GM12878 (cell line): ENCODE measurements at regions not wholly inside any gene's neighbourhood (a gene's known extent, or its start where the extent isn't known, plus 50 kb on each side); places are given as distances from the start of the nearest gene placed in this dataset.

Source experiments
- ATAC-seq: fragments of 200-7000 bp; cut with Tn5 transposase; 3 replicates; pipeline ENCODE4 v1.9.1; 2020; ENCODE audit warnings: mild to moderate bottlenecking, moderate library complexity
- BruUV-seq: library from RNA; stranded (reverse); fragments of 400-500 nt; replicated peaks from 2 replicates; lab custom pipeline; 2021; lab: Mats Ljungman, UMichigan
- CTCF ChIA-PET: fragments of 300-600 bp; sonication (Branson Sonifier 250); formaldehyde crosslinking; extraction: SDS; loops from one replicate; lab custom pipeline; 2021; ENCODE audit warnings: inconsistent platforms; lab: Yijun Ruan, JAX
- POLR2A ChIA-PET: fragments of 350-600 bp; formaldehyde crosslinking; extraction: SDS; loops from one replicate; lab custom pipeline; 2021; ENCODE audit warnings: inconsistent platforms; lab: Charles Lee
- RAD21 ChIA-PET: fragments of 300-600 bp; sonication (Branson Sonifier 250); formaldehyde crosslinking; loops from one replicate; lab custom pipeline; 2023; ENCODE audit warnings: antibody characterized with exemption; ENCODE audit not compliant: unreplicated experiment; lab: Charles Lee
- SMC1A ChIA-PET: fragments of 300-600 bp; sonication (Branson Sonifier 250); formaldehyde crosslinking; loops from one replicate; lab custom pipeline; 2023; ENCODE audit not compliant: unreplicated experiment, uncharacterized antibody; lab: Charles Lee
- DNase-seq: peaks from one replicate; pipeline ENCODE4 v3.0.0-alpha.2; 2011; ENCODE audit warnings: low read depth, low spot score
- FAIRE-seq: peaks from 3 replicates; lab custom pipeline; 2011; peaks lifted over from hg19 to GRCh38; lab: Jason Lieb, UNC
- H2AFZ ChIP-seq: 2 replicates; pipeline ENCODE4 v1.6.0; 2011; ENCODE audit warnings: low read depth, low read length, control low read depth; ENCODE audit not compliant: control insufficient read depth
- H3K27ac ChIP-seq: 2 replicates; pipeline ENCODE4 v1.5.1; 2011; ENCODE audit warnings: control low read depth; ENCODE audit not compliant: control insufficient read depth, insufficient read depth
- H3K27me3 ChIP-seq, 2 experiments: replicated peaks in 1 of 2; 2 replicates each; pipeline versions ENCODE4 v1.6.0 to v1.6.1; 2011; ENCODE audit warnings: low read length in 1 of 2; ENCODE audit not compliant: control insufficient read depth in 2 of 2, insufficient read depth in 2 of 2
- H3K36me3 ChIP-seq, 2 experiments: 2 replicates each; pipeline ENCODE4 v1.5.1; 2011; ENCODE audit warnings: low read length in 1 of 2; ENCODE audit not compliant: control insufficient read depth in 2 of 2, insufficient read depth in 2 of 2
- H3K4me1 ChIP-seq: 2 replicates; pipeline ENCODE4 v1.6.1; 2011; ENCODE audit warnings: mild to moderate bottlenecking, low read length, moderate library complexity, mixed read lengths; ENCODE audit not compliant: control insufficient read depth, insufficient read depth
- H3K4me2 ChIP-seq: 2 replicates; pipeline ENCODE4 v1.6.0; 2011; ENCODE audit warnings: control low read depth; ENCODE audit not compliant: control insufficient read depth, insufficient read depth
- H3K4me3 ChIP-seq: fragments of 200-600 bp; sonication (generic); 2 replicates; pipeline ENCODE4 v1.5.1; 2016
- H3K79me2 ChIP-seq: 2 replicates; pipeline ENCODE4 v1.6.0; 2011; ENCODE audit warnings: low read length; ENCODE audit not compliant: control insufficient read depth, insufficient read depth
- H3K9ac ChIP-seq: 2 replicates; pipeline ENCODE4 v1.8.0; 2011; ENCODE audit warnings: low read length, control low read depth, mixed read lengths; ENCODE audit not compliant: control insufficient read depth, insufficient read depth
- H3K9me3 ChIP-seq: replicated peaks from 3 replicates; pipeline ENCODE4 v1.5.1; 2011; ENCODE audit warnings: mild to moderate bottlenecking, low read length; ENCODE audit not compliant: control insufficient read depth, insufficient read depth
- H4K20me1 ChIP-seq: 2 replicates; pipeline ENCODE4 v1.6.0; 2011; ENCODE audit not compliant: control insufficient read depth, insufficient read depth
- ASH2L ChIP-seq: fragments of 300-600, 200-600 bp; sonication (generic); IDR thresholded peaks from 2 replicates; pipeline ENCODE4 v1.6.1; 2017; ENCODE audit warnings: low read depth, mild to moderate bottlenecking, borderline replicate concordance
- CUX1 ChIP-seq: IDR thresholded peaks from 2 replicates; pipeline ENCODE4 v1.6.1; 2012; ENCODE audit warnings: improper control_type of control experiment, low read depth, low read length; ENCODE audit not compliant: insufficient replicate concordance
- GATAD2B ChIP-seq: fragments of 450-650 bp; conservative IDR thresholded peaks from 2 replicates; pipeline ENCODE4 v1.6.1; 2017; ENCODE audit warnings: low read depth, mild to moderate bottlenecking, moderate library complexity
- IRF3 ChIP-seq: fragments of 450-650 bp; IDR thresholded peaks from 2 replicates; pipeline ENCODE4 v1.6.1; 2014; ENCODE audit warnings: mild to moderate bottlenecking
- MYB ChIP-seq: fragments of 150-350 bp; IDR thresholded peaks from 2 replicates; pipeline ENCODE4 v1.6.1; 2014; ENCODE audit warnings: mild to moderate bottlenecking, low read depth, low read length, borderline replicate concordance
- POLR2A ChIP-seq: IDR thresholded peaks from 2 replicates; pipeline ENCODE4 v1.6.1; 2011; ENCODE audit warnings: low read depth, mild to moderate bottlenecking, low read length
- TCF7 ChIP-seq: IDR thresholded peaks from 2 replicates; pipeline ENCODE4 v1.6.1; 2014; ENCODE audit warnings: antibody characterized with exemption, borderline replicate concordance
- ZBTB33 ChIP-seq: fragments of 450-650 bp; IDR thresholded peaks from 2 replicates; pipeline ENCODE4 v1.6.1; 2017; ENCODE audit warnings: mild to moderate bottlenecking
- ZNF207 ChIP-seq: fragments of 450-650 bp; IDR thresholded peaks from 2 replicates; pipeline ENCODE4 v1.6.1; 2014; ENCODE audit warnings: antibody characterized with exemption, mild to moderate bottlenecking, borderline replicate concordance
- ZNF217 ChIP-seq: fragments of 450-650 bp; IDR thresholded peaks from 2 replicates; pipeline ENCODE4 v1.6.1; 2017; ENCODE audit warnings: antibody characterized with exemption, mild to moderate bottlenecking
- ZSCAN29 ChIP-seq: fragments of 450-650 bp; IDR thresholded peaks from 2 replicates; pipeline ENCODE4 v1.6.1; 2017; ENCODE audit warnings: mild to moderate bottlenecking, moderate library complexity
- WGBS: methylation state at CpG from one replicate; pipeline ENCODE4 v1.1.6; 2016; ENCODE audit warnings: low lambda C conversion rate; ENCODE audit not compliant: insufficient replicate concordance, insufficient coverage; ENCODE audit errors: missing lambda C conversion rate; 5-methylcytosine and 5-hydroxymethylcytosine counted together
- in situ Hi-C: fragments of 300-500 bp; cut with MboI; formaldehyde crosslinking; loops from 9 replicates; pipeline ENCODE4 v1.14.3; 2018; ENCODE audit warnings: mixed read lengths
- intact Hi-C: fragments of 100-400 bp; cut with micrococcal nuclease; formaldehyde crosslinking; loops from one replicate; pipeline ENCODE4 v1.14.2; 2022; ENCODE audit not compliant: unreplicated experiment

GRCh38 chr7:124566583-124566982, 199.0 kb downstream of the GPR37 start:
- DNase-seq = no peak
- FAIRE-seq = no peak

More at GRCh38 chr7:124566583-124566982, 199.0 kb downstream of the GPR37 start:
- intact Hi-C loops = no loop called here
- no peak for ATAC-seq
- no peaks in the 10 kb centered on the region for H4K20me1 ChIP-seq
- H3K9ac ChIP-seq = no peak overlapping the region
- H3K4me1 ChIP-seq = no peaks in the 10 kb centered on the region
- no peak overlapping the region for H3K4me3 ChIP-seq
- ChIA-PET CTCF (interaction anchor here (0.7 kb wide), 1 partner anchor 11 kb away, joined by 4 read pairs; no protein-coding TSS in a partner anchor), SMC1A (no interaction called here), RAD21 (no interaction called here), POLR2A (no interaction called here)
- TF ChIP-seq TCF7 (no peak), CUX1 (no peak), MYB (no peak), ZNF217 (no peak), POLR2A (no peak), ZNF207 (no peak), GATAD2B (no peak), ZBTB33 (no peak), ASH2L (no peak), IRF3 (no peak), ZSCAN29 (no peak)
- WGBS = 59% methylated on average over 5 of the region's 5 CpGs
- H3K36me3 ChIP-seq = no peaks in the 10 kb centered on the region
- H3K9me3 ChIP-seq = no peaks in the 10 kb centered on the region
- in situ Hi-C loops = no loop called here
- no peak overlapping the region for H3K27ac ChIP-seq
- H3K4me2 ChIP-seq = no peak overlapping the region
- H3K79me2 ChIP-seq = no peaks in the 10 kb centered on the region
- BruUV-seq = no TSS peak
- no peaks in the 10 kb centered on the region for H3K27me3 ChIP-seq
- no peak overlapping the region for H2AFZ ChIP-seq
